ENCODE measurements at regions not wholly inside any gene's neighbourhood (a gene's known extent, or its start where the extent isn't known, plus 50 kb on each side); places are given as distances from the start of the nearest gene placed in this dataset.

DNA sequence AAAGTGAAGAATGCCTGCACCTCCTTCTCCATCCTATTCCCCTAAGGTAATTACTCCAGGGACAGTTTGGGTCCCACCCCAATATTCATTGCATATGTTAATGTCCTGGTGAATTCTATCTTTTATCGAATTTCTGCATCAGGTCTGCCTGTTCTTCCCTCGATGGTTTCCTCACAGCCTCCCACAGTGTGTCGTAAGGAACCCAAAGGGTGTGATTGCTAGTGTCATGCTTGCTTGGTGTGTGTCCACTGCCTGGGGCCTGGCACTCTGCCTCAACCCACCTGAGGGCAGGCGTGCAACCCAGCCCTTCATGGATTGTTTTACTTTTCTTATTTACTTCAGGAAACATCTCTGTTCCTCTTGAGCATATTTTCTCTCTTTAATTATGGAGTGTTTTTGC lies 60.2 kb upstream of the CYSLTR2 start:
- TF ChIP-seq, protein P1, sequence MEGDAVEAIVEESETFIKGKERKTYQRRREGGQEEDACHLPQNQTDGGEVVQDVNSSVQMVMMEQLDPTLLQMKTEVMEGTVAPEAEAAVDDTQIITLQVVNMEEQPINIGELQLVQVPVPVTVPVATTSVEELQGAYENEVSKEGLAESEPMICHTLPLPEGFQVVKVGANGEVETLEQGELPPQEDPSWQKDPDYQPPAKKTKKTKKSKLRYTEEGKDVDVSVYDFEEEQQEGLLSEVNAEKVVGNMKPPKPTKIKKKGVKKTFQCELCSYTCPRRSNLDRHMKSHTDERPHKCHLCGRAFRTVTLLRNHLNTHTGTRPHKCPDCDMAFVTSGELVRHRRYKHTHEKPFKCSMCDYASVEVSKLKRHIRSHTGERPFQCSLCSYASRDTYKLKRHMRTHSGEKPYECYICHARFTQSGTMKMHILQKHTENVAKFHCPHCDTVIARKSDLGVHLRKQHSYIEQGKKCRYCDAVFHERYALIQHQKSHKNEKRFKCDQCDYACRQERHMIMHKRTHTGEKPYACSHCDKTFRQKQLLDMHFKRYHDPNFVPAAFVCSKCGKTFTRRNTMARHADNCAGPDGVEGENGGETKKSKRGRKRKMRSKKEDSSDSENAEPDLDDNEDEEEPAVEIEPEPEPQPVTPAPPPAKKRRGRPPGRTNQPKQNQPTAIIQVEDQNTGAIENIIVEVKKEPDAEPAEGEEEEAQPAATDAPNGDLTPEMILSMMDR (IDR thresholded peaks at IDR 0.05): no peak

GRCh38 chr13:48594096-48594815 lies 59.5 kb upstream of the CYSLTR2 start:
- TF ChIP-seq, protein P1 (IDR thresholded peaks at IDR 0.05): no peak

- TF ChIP-seq, protein P1 (IDR thresholded peaks at IDR 0.05): peak; percentile 66
Observed at GRCh38 chr13:48595431-48596429, 58.0 kb upstream of the CYSLTR2 start.

- TF ChIP-seq, protein P1 (IDR thresholded peaks at IDR 0.05): no peak
Observed at GRCh38 chr13:48600374-48601364, 53.1 kb upstream of the CYSLTR2 start.

GRCh38 chr13:48602296-48603016 lies 51.3 kb upstream of the CYSLTR2 start:
- TF ChIP-seq, protein P1 (IDR thresholded peaks at IDR 0.05): no peak

- TF ChIP-seq, protein P1 (IDR thresholded peaks at IDR 0.05): no peak
Observed at GRCh38 chr13:48603375-48603774, 50.4 kb upstream of the CYSLTR2 start.
